ENCODE measurements at regions not wholly inside any gene's neighbourhood (a gene's known extent, or its start where the extent isn't known, plus 50 kb on each side); places are given as distances from the start of the nearest gene placed in this dataset.

GRCh38 chr19:30927705-30928104 lies 421.5 kb downstream of the TSHZ3 start:
- WGBS (ENCODE audit: extremely low coverage, insufficient read length, low lambda C conversion rate), result no CpG with 5 or more reads among the region's 6 CpGs
- H3K23ac ChIP-seq (ENCODE audit: insufficient read length, low read depth, low read length), result no peak overlapping the region
- TF ChIP-seq CTCF (conservative IDR thresholded peaks at IDR 0.05), result no peak
- H3K9me3 ChIP-seq (ENCODE audit: control insufficient read depth, low read depth, low read length), result peaks cover 12% of the 10 kb centered on the region
- H4K8ac ChIP-seq (replicated peaks; ENCODE audit: insufficient read length, low read depth, low read length), result no peak overlapping the region
- no peak overlapping the region for H4K5ac ChIP-seq (ENCODE audit: insufficient read length, low read depth, low read length)
- H2AK5ac ChIP-seq (ENCODE audit: insufficient read length, low read length), result no peak overlapping the region
- H3K4me1 Mint-ChIP-seq, result peaks cover 6% of the 10 kb centered on the region in 2 experiments
- H2AFZ ChIP-seq (ENCODE audit: low read length), result no peak overlapping the region
- H2BK20ac ChIP-seq (ENCODE audit: low read depth, low read length, poor library complexity, severe bottlenecking), result no peak overlapping the region
- peaks cover 31% of the 10 kb centered on the region for H3K27me3 Mint-ChIP-seq (ENCODE audit: low read depth)
- H3K36me3 Mint-ChIP-seq (ENCODE audit: insufficient read depth in 1 of 3, low read depth in 3 of 3), result peaks cover 3 to 9% (median 6%) of the 10 kb centered on the region in 3 experiments; a peak in 3 of 7 replicates
- H3K4ac ChIP-seq (ENCODE audit: low read depth, low read length), result no peak overlapping the region
- H3K4me2 ChIP-seq (ENCODE audit: insufficient read depth, insufficient read length, low read length), result no peak overlapping the region
- no peak overlapping the region for H2BK120ac ChIP-seq (ENCODE audit: low read depth, low read length, poor library complexity, severe bottlenecking)
- H2BK15ac ChIP-seq (ENCODE audit: low read depth, low read length), result no peak overlapping the region
- no peak overlapping the region for H2BK5ac ChIP-seq (ENCODE audit: insufficient read length, low read length)
- H3K27me3 ChIP-seq (ENCODE audit: insufficient read depth, low read length), result no peaks in the 10 kb centered on the region
- H3K79me2 ChIP-seq (ENCODE audit: insufficient read depth, low read length), result no peaks in the 10 kb centered on the region
- H3T11ph ChIP-seq (ENCODE audit: low read length), result no peak overlapping the region
- H2BK12ac ChIP-seq (ENCODE audit: insufficient read length, low read depth, low read length), result no peak overlapping the region
- H3K27ac Mint-ChIP-seq, result no peak overlapping the region
- no peak for DNase-seq
- H3K9ac ChIP-seq (ENCODE audit: extremely low read depth, insufficient read length, low read length), result no peak overlapping the region
- no peak overlapping the region for H4K91ac ChIP-seq (ENCODE audit: insufficient read length, low read depth, low read length)
- H3K4me1 ChIP-seq (ENCODE audit: insufficient read depth, low read length), result no peaks in the 10 kb centered on the region
- H3K27ac ChIP-seq (ENCODE audit: insufficient read length, low read depth, low read length), result no peak overlapping the region
- H3K18ac ChIP-seq (ENCODE audit: insufficient read length, low read depth, low read length), result no peak overlapping the region
- no peak overlapping the region for H3K14ac ChIP-seq (ENCODE audit: insufficient read depth, low read length)
- H3K23me2 ChIP-seq (ENCODE audit: insufficient read length, low read depth, low read length, poor library complexity, severe bottlenecking), result no peaks in the 10 kb centered on the region
- no peak overlapping the region for H3K4me3 Mint-ChIP-seq
- H3K9me3 Mint-ChIP-seq, result peaks cover 18 to 20% of the 10 kb centered on the region in 2 experiments
- H3K56ac ChIP-seq (ENCODE audit: insufficient read length, low read depth, low read length), result no peak overlapping the region
- no peaks in the 10 kb centered on the region for H4K20me1 ChIP-seq (ENCODE audit: control insufficient read depth, insufficient read depth, insufficient read length)
- H3K79me1 ChIP-seq (ENCODE audit: insufficient read depth, low read depth, low read length, poor library complexity, severe bottlenecking), result no peaks in the 10 kb centered on the region

All from H9 (cell line).